ENCODE measurements at regions not wholly inside any gene's neighbourhood (a gene's known extent, or its start where the extent isn't known, plus 50 kb on each side); places are given as distances from the start of the nearest gene placed in this dataset.

DNA sequence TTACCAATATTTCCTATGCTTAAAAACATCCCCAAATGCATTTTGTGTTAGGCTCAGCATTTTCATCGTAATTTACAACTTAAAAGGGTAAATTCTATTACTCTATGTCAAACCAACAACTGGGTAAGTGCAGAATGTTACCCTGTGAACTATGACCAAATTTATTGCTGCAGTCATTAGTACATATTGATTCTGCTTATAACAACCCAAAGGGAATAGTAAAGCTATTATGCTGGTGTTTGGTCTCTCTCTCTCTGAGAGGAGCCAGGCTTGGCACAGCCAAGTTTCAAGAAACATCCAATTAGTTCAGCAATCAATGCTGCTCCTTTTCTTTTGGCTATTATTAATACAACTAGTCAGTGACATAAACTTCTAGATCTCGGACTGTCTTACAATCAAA lies 747.7 kb downstream of the CENPC start:
- TF ChIP-seq FOXA1 (IDR thresholded peaks at IDR 0.05) (no peak), SUZ12 (IDR thresholded peaks at IDR 0.05) (no peak), SP1 (IDR thresholded peaks at IDR 0.05) (no peak), FOXK2 (IDR thresholded peaks at IDR 0.05) (no peak)
